HS-5 (cell line): ENCODE measurements at regions not wholly inside any gene's neighbourhood (a gene's known extent, or its start where the extent isn't known, plus 50 kb on each side); places are given as distances from the start of the nearest gene placed in this dataset.

Experiments
- DNase-seq: peaks from one replicate; pipeline ENCODE4 v3.0.0-alpha.2; 2012; ENCODE audit warnings: low read depth

DNA sequence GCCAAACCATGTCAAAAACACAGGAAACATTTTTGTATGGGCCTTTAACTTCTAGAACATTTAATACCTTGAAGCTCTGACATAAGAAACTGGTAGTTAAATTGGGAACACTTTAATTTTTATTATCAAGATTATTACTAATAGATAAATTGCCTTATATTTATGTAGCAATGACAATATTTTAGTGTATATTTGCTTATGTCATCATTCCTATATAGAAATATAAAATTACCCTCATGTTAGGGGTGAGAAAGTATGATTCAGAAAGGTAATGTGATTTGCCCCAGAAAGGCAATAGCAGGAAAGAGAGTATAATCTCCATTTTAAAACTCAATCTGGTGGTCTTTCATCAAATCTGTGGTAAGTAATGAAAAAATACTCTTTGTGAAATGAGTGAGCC, 147.4 kb downstream of the IL15 start:
- DNase-seq = no peak

DNA sequence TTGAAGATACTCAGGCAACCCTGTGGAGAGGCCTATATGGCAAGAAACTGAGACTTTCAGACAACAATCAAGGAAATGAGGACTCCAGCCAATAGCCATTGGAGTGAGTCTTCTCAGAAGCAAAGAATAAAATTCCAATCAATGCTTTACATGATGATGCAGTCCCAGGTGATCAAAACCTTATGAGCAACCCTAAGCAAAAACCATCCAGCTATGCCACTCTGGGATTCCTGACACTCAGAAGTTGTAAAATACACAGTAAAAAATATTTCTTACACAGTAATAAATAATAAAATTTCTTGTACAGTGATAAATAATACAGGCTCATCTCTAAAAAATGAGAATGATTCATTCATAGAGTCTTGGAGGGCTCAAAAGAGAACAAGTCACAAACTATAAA, 150.6 kb downstream of the IL15 start:
- DNase-seq = no peak

DNA sequence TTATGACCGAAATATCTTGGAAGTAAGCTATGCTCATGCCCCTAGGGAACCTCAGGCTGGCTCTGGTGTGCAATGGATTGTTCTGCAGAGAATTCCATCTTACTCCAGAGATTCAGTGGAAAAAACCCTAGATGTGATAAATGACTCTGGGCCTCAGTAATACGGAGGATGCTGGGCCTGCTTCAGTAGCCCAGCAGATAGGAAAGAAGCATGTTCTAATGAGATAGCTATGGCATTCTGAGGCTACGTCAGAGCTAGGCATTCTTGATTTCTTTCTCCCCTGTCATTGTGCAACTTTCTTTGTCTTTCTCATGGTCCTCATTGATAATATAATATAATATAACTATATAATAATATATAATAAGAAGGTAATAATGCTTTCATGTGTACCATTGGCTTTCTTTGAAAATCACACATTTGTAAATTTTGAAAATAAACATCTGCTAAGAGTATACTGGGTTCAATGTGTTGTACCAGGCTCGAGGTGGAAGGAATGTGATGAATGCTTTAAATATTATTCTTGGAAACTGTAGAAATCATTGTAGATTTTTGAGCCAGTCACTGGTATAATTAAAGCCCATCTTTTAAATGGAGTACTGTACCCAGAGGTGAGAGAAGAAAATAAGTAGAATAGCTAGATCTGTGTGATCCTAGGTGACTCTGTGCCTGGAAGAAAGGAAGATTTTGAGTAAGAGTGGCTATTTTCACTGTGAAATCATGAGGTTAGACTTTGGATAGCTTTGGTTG, 152.0 kb downstream of the IL15 start:
- no peak for DNase-seq

DNA sequence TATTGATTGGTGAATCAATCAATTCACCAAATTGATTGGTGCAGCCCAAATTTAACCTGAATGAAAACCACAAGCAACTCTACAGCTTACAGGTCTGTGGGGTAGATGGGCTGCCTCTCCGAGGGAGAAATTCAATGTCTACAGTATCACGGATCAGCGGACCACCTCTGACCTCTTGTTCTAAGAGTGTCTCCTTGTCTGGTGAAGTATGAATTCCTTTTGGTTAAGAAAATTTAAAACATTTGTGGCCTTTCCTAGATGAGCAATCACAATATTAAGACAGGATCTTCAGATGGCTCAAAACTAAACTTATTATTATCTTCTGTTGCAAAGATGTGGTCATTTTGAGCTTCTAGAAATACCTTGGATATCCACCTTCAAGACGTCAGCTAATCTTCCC, 153.3 kb downstream of the IL15 start:
- DNase-seq = no peak

DNA sequence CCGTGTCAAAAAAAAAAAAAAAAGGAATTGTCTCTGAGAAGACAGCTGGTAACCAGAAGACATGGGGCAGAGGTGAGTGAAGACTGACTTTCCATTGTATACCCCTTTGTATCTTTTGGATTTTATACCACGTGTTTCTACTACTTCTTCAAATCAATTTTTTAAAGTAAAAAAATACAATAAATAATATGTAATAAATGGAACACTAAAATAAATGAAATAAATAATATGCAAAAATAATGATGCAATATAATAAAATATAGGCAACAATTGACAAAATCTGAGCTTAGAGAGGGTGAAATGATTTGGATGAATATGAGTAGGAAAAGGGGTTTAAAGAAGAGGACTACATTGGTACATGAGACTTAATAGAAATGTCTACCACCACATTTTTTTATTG, 155.8 kb downstream of the IL15 start:
- no peak for DNase-seq

DNA sequence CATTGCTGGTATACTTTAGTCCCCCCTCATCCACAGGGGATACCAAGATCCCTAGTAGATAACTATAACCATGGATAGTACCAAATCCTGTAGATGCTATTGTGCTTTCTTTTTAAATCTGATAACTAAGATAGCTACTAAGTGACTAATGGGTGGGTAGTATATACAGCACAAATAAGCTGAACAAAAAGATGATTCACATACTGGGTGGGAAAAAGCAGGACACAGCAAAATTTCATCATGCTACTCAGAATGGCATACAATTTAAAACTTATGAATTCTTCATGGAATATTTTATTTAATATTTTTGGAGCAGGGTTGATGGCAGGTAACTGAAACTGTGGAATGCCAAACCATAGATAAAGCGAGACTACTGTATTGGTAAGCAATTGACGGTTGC, 161.6 kb downstream of the IL15 start:
- DNase-seq = no peak

DNA sequence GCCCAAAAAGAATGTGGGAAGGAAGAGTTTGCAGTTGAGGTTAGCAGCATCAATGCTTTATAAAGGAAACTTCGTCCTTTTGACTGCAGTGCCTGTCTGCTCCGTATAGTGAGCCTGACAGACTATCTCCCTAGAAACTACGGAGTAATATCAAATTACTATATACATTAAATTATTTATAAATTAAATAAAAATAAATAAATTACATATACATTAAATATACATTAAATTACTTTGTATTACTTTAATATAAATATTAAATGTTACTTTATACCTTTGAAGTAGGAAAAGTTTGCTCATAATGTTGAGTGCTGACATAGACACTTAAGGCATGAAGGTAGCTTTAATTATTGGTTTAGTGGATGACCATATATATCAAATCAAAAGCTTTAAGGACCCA, 165.2 kb downstream of the IL15 start:
- DNase-seq = no peak

DNA sequence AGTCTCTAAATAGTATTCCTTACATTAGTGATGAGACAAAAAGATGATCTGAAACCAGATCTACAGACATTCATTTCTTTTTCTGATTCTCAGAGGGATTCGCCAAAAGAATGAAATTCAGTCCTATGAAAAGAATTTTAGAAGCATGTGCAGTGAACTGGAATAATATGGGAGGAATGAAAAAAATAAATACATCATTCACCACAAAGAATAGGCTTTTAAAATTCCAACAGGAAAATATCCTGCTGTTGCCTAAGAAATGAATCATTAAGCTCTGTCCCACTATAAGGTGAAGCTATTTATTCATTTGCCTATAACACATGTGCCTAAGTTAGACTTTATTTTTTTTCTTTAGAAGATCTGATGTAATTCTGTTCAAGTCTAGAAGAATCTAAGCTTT, 165.9 kb downstream of the IL15 start:
- DNase-seq = peak; percentile 71

DNA sequence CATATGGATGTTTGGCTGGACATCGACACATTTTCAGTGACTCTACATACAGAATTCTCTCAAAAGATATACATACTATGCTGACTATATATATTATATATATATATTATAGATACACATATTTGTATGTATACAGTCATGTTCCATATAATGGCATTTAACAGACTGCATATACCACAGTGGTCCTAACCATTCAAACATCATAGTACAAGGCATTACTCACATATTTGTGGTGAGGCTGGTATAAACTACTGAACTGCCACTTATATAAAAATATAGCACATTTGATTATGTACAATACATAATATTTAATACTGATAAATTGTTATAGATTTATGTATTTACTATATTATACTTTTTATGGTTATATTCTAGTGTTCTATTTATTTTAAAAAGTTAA, 168.5 kb downstream of the IL15 start:
- no peak for DNase-seq

DNA sequence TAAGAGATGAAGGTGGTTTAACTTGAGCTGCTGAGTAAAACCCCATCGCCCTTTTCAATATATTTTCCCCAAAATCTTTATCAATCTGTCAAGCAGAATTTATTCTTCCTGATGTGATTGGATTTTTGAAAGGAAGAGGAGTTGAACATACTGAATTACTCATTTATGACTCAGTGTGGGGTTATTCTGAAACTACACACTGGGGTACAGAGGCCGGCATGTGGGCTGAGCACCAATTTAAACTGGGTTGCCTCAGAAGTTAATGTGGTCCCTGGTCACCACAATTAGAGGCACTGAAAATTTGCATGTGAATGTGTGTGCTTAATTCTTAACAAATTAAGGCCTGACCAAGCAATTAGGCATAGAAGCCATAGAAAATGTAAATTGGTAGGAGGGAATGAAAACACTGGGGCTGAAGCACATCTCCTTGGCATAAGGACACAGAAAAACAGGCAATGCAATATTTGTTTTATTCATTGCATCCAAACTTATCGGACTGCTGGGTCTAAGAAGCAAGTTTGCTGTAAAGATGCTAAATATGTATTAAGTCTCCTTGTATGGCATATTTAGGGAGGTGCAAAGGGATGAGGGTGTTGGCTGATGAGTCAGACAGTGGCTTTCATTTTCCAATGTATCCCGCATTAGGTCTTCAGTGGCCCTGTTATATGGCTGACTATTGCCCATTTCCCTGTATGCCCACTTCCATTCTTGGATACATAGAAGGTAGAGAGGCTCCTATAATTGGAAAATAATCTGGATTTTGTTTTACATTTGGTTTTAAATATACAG, 170.9 kb downstream of the IL15 start:
- DNase-seq = peak; percentile 55

DNA sequence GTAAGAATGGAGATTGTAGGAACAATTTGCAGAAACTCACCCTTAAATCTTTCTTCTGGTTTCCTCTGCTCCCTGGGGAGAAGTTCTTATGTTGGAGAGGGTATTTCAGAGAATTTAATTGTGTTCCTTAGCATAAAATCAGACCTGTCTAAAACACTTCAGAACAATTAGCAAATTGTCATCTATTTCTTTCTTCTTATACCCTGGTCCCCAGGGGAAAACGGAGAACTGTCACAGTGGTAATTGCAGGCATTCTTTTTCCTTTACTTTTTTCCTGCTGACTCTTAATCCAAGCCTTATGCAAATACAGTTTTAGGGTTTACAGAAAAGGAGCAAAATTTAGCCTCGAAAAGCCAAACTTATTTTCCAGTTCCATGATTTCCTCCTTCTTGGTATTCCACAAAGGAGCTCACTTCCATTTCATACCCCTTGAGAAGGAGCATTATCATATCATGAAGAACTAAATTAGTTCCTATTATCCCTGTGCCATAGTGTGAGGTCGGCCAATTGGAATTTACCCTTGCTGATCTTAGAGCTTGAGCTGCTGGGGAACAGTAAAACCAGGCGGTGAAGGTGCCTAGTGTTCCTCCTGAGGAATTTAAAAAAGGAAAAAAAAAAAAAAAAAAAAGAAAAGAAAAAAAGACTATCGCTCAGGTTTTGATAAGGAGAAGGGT, 173.8 kb downstream of the IL15 start:
- DNase-seq = no peak

DNA sequence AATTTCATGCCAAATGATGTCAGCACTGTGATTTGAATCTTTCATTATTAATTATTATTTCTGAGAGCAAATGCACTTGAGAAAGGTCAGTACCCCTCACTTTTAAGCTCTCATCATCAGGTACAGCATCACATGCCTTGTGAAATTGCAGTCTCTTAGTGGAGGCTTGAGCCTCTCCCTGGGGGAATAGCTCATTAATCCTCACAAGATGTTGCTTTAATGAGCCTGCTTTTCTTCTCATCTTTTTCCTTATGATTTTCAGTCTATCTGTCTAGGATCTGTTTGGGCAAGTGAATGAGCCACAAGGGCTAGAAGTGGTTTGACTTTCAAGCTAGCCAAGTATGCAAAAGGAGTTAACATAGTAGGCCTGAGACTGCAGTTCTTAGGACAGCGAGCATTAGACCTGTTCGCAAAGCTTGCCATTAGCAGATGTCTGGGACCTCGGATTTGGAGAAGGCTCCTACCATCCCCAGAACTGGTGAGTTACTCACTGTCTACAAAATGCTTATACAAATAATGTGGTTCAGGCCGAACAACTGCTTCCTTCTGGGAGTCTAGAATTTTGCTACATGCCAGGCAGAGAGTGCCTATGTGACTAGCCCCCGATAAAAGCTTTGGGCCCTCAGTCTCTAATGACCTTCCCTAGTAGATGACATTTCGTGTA, 174.5 kb downstream of the IL15 start:
- DNase-seq = no peak

DNA sequence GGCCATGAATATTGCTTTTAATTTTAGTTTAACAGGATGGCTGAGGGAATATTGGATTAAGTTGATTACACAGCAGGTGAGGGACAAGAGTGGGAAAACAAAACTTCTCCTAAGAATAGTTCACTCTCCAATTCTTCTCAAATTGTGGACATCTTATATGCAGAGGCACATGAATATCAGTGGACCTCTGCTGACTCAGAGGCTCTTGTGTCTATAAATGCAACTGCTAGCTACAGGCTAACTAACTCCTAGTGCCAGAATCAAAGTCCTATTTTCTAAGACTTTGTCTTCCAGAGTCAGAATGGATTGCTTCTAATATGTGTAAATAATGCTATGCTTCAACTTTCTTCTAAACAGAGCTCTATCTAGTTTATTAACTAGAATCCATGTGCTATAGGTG, 175.8 kb downstream of the IL15 start:
- DNase-seq = no peak

DNA sequence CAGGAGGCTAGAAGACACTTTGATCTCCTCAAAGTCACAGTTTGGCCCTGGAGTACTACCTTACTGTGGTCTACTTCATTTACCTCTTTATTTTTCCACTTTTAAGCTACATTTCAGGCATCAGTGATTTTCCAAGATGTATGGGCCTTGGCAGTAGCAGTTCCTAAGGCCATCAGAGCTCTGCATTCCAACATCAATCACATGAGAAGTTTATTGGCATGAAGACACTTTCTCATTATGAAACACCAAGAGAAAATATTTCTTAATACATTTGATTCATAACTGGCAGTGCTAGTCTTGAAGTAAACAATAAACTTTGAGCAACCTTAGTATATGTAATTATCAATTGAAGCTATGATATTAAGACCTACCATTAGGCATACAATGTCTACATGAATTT, 178.1 kb downstream of the IL15 start:
- DNase-seq = no peak

DNA sequence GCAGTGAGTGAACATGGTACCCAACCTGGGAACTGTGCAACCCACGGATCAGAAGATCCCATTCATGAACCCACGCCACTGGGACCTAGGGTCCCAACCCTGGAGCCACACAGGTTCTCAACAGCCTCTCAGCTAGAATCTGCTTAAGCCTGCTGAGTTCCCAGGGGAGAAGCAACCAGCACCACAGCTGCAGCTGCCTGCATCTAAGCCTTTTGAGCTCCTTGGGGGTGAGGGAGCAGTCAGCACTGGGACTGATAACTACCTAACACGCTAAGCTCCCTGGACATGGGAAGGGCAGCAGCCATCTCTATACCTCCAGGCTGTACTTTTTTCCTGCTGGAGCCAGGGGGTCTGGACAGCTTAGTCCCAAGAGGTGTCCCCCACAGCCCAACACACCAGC, 179.3 kb downstream of the IL15 start:
- DNase-seq = no peak

DNA sequence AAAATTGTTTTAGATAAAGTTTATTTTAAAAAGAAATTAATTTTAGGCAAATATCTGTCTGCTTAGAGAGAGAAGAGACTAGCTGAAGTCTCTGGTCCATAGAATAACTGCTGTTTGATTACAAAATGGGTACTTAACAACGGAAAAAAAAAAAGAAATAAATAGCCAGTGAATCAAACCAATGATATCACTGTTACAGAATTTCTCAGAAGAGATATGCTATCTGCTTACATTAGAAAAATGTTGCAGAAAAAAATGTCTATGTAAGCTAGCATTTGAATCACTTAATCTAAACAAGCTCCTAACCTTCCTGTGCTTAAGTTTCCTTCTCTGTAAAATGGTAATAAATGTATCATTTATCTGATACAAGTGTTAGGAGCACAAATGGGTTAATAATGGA, 189.9 kb downstream of the IL15 start:
- no peak for DNase-seq

DNA sequence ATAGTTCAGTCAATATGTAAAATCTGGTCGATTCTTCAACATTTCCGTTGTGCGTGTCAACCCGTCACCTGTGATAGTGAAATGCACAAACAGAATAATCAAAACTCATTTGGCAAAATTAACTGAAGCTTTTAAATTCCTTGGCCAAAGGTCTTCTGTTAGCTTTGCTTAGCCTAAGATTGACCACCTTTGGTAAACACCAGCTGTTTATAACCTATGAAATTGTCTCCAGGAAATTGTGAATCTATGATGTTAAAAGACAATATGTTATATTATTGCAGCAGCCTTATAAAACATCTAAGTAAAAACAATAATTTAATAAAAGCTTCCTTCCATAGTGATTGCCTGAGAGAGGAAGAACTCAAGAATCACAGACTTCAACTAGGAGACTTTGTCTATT, 196.8 kb downstream of the IL15 start:
- DNase-seq = no peak

DNA sequence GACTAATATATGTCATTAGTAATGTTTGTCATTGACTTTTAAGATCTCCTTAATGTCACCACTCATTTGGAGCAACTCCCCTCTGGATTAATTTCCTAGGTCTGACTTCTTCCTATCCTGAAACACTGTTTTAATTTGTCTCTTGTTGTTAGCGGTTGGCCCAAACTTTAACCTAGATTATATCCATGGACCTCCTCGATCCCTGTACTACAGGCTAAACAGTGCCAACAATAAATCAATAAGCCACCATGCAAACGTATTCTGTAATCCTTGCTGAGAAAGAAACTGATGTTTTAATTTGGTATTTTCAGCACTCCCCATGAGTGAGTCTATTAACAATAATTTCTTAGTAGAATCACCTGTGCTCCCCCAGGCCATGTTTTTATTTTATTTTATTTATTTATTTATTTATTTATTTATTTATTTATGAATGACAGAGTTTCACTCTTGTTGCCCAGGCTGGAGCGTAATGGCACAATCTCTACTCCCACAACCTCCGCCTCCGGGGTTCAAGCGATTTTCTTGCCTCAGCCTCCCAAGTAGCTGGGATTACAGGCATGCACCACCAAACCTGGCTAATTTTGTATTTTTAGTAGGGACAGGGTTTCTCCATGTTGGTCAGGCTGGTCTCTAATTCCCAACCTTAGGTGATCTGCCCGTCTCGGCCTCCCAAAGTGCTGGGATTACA, 204.1 kb downstream of the IL15 start:
- DNase-seq = no peak

DNA sequence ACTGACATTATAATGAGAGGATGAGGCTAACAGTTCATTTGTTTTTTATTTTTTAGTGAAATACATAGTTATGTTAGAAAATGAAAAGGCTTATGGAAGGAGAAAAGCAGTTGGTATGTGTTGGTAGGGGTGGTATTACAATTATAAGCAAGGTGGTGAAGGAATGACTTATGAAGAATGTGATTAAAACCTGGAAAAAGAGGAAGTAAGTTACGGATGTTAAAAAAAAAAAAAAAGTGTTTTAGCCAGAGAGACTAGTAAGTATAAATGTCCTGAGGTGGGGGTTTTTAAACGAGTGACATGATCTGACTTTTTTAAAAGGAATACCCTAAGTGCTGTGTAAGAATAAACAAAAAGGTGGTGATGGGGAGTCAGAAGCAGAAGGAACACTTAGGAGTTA, 206.8 kb downstream of the IL15 start:
- DNase-seq = no peak

DNA sequence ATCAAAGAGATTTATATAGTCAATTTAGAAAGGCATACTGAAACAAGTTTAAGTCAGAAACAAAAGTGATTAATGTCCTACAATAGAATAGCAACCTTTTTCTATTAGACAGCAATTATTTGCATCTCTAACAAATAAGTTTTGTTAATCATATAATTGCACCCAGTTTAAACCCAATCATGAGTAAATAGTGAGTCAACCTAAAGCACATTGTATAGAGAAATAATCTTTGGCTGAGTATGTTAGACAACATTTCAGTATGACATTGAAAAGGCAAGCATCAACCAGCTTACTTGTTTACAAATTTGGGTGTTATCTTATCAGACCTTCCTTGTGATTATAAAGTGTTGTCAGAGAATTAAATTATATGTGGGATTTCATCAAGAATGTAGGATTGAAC, 209.5 kb downstream of the IL15 start:
- DNase-seq = no peak

DNA sequence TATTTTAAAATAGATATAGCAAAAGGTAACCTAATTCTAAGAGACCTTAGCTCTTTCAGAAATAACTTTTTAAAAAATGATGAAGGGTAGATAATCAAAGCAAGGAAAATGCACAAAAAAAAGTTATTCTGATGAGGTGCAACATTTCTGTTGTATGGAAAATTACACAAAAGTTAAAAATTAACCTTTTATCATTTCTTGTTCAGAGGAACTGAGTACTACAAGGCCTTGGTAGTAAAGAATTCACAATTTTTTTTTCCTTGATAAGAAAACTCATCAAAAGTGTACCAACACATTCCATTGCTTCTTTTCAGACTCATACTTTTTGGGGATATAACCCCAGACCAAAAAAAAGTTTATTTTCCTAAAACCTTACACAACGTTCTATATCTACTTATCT, 213.0 kb downstream of the IL15 start:
- no peak for DNase-seq

DNA sequence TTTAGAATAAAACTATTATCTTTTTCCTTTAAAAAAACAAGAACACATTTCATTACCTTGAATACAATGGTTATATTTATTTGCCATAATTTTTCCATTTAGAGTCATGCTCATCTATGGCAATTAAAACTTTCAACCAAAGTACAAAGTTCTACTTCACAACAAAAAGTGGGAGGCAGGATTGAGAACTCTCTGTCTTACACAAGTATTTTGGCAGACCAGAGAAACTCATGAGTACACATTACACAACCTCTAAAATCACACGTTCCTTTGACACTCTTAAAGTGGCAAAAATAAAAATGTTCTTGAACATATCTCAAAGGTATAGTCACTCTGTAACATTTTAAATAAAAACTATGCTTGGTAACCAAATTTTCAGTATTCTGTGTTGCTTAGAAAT, 213.4 kb downstream of the IL15 start:
- no peak for DNase-seq
